PC-9 (cell line): ENCODE measurements at regions not wholly inside any gene's neighbourhood (a gene's known extent, or its start where the extent isn't known, plus 50 kb on each side); places are given as distances from the start of the nearest gene placed in this dataset.

ENCODE experiments used
- EZH2 ChIP-seq: fragments of 200-600 bp; sonication (generic); IDR thresholded peaks from 2 replicates; pipeline ENCODE4 v1.8.0; 2017; ENCODE audit warnings: antibody characterized with exemption, low read depth
- TF ChIP-seq, protein P1 (sequence below): fragments of 200-600 bp; sonication (generic); conservative IDR thresholded peaks from 2 replicates; pipeline ENCODE4 v1.6.1; 2017; ENCODE audit warnings: mixed run types, antibody characterized with exemption, mild to moderate bottlenecking, moderate library complexity

DNA sequence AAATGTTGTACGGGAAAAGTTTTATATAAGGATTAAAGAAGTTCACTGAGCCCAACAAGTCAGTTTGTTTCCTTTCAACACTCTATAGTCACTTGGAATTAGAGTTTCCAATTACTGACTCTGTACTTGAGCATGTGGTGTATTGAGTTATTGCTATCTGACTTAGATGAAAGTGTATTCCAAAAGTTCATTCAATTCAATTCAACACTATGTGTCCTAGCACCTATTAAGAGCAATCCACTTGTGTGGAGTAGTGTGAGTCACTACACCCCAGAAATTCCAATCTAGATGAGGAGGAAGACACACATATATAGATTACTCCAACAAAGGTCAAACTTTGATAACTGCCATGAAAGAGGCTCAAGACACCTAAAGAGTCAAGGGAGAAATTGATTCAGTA, 98.2 kb upstream of the SLCO6A1 start:
- no peak for TF ChIP-seq EZH2
- TF ChIP-seq, protein P1, sequence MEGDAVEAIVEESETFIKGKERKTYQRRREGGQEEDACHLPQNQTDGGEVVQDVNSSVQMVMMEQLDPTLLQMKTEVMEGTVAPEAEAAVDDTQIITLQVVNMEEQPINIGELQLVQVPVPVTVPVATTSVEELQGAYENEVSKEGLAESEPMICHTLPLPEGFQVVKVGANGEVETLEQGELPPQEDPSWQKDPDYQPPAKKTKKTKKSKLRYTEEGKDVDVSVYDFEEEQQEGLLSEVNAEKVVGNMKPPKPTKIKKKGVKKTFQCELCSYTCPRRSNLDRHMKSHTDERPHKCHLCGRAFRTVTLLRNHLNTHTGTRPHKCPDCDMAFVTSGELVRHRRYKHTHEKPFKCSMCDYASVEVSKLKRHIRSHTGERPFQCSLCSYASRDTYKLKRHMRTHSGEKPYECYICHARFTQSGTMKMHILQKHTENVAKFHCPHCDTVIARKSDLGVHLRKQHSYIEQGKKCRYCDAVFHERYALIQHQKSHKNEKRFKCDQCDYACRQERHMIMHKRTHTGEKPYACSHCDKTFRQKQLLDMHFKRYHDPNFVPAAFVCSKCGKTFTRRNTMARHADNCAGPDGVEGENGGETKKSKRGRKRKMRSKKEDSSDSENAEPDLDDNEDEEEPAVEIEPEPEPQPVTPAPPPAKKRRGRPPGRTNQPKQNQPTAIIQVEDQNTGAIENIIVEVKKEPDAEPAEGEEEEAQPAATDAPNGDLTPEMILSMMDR, result no peak
